GM18519 (cell line): ENCODE measurements at regions not wholly inside any gene's neighbourhood (a gene's known extent, or its start where the extent isn't known, plus 50 kb on each side); places are given as distances from the start of the nearest gene placed in this dataset.
"Not testable (repeated sequence)": the region's sequence is repeated elsewhere in the genome, so short reads cannot be mapped to it uniquely, and the experiment has no call there.

Experiments
- ATAC-seq: cut with Tn5 transposase; IDR thresholded peaks from one replicate; pipeline ENCODE4 v1.9.1; 2021; ENCODE audit warnings: mild to moderate bottlenecking, moderate library complexity; ENCODE audit not compliant: unreplicated experiment, low FRiP score

DNA sequence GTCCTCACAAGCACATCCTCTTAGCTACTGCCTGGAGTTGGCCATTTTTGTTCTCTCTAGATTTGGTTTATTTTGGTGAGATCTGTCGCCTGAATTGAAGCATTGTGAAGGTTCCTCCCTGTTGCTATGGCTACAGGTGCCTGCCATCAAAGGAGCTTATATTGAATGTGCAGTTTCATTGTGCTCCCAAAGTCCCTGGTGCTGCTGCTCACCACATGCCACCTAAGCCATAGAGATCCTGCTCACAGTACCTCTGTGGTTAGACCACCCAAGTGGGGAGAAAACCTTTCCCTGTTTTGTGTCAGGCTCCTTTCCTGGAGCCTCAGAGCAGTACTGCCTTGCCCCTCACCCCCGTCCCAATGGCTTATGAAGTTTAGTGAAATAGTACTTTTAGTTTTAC is 383.4 kb downstream of the TMEM38B start:
- ATAC-seq = no peak

DNA sequence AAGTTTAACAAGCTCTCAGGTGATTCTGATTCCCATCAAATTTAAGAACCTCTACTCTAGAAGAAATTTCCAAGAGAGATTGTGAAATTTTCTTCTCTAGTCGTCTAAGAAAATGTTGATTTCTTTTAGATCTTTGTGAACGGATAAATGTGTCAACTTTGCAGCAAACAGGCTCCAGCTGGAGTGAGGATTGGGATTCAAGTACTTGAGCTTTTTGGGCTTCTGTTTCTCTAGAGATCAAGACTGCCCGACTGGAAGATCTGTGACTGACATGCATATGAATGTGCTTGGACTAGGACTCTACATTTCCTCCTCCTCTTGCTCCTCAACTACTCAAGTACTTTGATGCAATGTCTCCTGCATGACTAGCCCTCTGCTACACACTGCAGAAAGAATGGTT is 388.3 kb downstream of the TMEM38B start:
- ATAC-seq = no peak

DNA sequence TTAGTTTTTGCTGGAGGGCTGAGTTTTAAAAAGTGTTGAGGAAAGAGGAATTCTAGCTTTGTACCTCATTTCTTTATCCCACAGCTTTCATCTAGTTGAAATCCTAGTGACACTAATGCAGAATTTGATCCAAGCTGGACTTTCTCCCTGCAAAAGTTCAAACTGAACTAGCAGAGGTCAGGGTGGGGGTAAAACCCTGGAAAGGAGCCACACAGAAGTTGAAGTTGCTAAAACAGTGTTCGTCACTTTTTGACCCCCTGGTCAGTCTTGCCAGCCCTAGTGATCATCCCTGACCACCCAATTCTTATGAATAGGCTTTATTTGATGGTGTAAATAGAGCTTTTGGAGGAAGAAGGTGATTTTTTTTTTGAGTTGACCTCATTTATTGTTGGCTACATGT is 390.4 kb downstream of the TMEM38B start:
- no peak for ATAC-seq

- no peak for ATAC-seq
These were observed 391.1 kb downstream of the TMEM38B start for GRCh38 chr9:106085479-106085878.

- ATAC-seq = no peak
These were observed 397.7 kb downstream of the TMEM38B start for GRCh38 chr9:106092083-106092482.

- ATAC-seq = no peak
These were observed 408.5 kb downstream of the TMEM38B start for GRCh38 chr9:106102821-106103220.

- no peak for ATAC-seq
These were observed 410.5 kb downstream of the TMEM38B start for GRCh38 chr9:106104887-106105286.

- no peak for ATAC-seq
These were observed 412.1 kb downstream of the TMEM38B start for GRCh38 chr9:106106396-106106795.

DNA sequence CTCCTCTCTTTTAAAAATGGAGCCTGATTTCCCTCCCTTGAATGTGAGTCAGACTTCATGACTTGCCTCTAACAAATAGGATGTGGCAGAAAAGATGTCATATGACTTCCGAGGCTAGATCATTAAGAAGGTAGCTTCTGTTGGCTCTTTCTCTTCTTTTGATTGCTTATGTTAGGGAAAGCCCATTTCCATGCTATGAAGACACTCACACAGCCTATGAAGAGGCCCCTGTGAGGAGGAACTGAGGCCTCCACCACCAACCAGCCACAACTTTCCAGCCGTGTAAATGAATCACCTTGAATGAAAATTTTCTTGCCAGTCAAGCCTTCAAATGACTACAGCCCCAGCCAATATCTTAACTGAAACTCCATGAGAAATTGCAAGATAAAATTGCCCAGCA is 413.4 kb downstream of the TMEM38B start:
- ATAC-seq = no peak

DNA sequence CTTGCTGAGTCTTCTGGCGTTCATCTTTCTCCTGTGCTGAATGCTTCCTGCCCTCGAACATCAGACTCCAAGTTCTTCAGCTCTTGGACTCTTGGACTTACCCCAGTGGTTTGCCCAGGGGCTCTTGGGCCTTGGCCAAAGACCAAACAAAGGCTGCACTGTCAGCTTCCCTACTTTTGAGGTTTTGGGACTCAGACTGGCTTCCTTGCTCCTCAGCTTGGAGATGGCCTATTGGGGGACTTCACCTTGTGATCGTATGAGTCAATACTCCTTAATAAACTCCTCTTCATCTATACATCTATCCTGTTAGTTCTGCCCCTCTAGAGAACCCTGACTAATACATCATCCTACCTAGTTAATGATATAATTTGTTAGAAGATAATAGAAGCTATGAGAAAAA is 415.4 kb downstream of the TMEM38B start:
- not testable (repeated sequence) for ATAC-seq

GRCh38 chr9:106110483-106110882 is 416.1 kb downstream of the TMEM38B start:
- no peak for ATAC-seq

DNA sequence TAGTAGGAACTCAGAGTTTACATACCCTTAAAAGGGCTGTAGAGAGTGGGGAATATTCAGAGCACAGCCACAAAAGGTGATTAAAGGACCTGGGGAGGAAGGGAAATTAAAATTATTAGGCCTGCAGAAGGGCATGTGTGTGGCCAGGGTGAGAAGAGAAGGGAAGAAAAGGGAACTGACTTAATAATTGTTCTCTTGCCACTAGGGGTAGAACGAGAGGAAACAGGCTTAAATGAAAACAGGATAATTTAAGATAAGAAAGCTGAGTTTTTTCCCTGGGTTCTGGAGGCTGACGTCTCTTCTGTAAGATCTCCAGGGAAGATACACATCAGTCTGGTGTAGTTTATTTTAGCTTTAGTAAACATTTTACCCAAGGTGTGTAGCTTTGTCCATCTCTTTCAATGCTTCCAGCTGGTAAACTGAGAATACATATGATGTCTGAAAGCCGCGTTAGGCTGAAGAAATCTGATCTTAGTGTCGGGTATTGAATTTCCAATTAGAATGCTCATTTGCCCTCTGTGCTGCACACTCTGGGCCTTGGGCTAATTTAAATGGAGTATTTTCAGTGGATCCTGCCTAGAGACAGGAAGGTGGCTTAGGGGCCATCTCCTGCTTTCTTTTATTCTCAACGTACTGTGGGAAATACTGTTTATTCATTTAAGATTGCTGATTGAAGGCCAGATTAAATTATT is 416.8 kb downstream of the TMEM38B start:
- no peak for ATAC-seq

DNA sequence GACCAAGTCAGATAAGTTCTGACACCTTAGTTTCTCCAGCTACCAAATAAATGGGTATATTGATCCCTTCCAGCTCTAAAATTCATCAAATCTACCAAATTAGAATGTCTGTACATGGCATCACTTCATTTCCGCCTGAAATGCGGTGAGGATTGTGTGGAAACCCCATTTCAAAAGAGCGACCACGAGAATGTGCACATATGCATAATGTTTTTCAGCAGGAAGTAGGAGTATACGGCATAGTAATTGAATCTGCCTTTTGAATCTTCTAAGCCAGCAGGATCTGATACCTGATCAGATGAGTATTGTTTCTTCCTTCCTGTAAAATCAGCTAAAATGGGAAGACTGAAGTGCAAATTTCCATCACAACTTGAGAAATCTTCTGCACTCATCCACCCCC is 418.6 kb downstream of the TMEM38B start:
- ATAC-seq = no peak

DNA sequence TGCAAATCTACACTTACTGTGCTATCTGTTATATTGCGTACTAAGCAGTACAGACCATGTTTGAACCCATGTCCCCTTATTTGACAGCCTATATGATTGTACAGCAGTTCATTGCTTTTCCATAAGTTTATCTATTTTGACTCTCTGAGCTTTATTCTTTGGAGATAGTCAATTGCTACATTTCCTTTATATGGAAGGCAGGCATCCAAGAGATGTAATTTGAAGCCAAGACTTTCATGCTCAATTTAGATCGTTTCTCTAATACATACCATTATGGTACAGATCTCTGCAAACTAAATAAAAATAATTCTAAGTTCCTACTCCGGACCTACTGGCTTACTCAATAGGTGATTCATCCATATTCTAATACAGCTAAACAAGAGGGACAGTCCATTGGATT is 424.8 kb downstream of the TMEM38B start:
- ATAC-seq = no peak

GRCh38 chr9:106120071-106120470 is 425.7 kb downstream of the TMEM38B start:
- ATAC-seq = no peak

DNA sequence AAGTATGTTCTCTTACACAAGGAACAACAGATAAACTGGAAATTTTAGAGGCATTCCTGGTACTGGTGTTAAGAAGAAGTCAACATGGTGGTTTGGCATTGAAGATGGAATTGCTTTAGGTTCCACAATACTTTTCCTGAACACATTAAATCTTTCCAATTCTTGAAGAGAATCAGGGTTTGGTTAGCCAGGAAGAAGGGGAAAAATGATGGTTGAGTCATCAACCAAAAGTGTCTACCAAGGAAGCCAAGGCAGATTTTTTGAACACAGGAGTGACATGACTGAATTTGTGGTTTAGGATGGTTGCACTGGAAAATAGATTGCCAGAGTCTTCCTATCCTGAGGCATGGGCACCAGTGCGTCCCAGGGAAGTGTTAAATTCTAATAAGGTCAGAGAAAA is 433.4 kb downstream of the TMEM38B start:
- no peak for ATAC-seq

DNA sequence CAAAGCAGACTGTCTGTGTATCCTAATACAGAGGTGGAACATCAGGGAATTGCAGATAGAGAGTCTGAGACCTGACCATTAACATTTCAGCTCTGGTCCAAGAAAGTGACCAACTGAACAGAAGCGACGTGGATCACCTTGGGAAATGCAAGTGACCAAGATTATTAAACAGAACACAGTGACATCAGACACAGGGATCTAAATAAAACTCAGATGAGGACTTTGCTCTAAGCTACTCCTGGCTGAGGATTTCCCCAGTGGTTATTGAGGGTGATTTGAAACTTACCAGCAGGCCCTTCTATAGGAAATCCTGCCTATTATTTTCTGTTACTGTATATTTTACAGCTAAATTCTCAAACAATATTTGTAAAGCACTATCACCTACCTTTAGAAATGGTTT is 436.0 kb downstream of the TMEM38B start:
- no peak for ATAC-seq

DNA sequence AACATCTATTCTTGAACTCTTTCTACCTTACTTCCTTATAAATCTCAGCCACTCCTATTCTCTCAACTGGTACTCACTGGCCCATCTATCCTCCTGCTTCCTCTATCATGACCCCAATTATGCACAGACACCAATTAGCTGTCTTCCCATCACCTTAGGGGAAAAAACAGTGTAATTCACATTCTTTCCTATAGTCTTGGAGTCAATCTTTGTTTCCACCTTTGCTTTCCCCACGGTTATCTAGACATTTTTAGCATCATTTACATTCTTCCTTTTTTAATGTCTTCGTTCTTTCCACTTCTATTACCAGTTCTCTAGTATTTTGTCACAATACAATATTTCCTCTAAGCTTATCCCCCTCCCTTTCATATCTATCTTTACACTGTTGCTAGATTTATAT is 449.4 kb downstream of the TMEM38B start:
- ATAC-seq = no peak

DNA sequence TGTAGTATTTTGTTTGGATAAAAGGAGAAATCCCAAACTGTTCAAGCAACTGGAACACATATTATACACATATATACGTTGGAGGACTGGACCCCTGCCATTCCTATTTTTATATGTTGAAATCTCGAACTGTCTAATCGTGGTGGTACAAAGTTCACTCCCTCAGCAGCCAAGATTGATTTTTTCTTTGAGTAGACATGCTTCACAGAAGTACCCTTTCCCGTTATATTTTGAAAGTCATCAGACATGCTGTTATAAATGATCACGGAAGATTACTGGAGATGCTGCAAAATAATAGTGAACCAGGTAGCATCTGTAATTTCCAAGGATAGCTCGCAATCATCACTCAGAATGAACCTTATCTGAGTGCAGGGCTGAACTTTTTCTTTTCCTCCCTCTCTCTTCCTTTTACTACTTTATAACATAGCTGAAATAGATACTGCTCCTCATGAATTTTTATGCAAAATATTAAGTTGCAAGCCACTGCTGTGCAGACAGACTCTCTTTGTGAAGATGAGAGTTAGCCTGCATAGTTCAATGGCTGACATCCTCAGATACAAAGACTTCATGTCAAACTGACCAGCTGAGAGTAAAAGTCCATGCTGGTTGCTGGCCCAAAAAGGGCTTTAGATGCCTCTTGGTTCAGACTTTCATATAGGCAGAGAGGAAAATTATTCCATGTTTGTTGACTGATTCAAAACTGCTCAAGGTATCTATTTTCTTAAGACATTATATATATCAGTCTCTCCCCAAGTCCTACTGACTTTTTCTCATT is 451.9 kb downstream of the TMEM38B start:
- no peak for ATAC-seq

GRCh38 chr9:106146886-106147285 is 452.5 kb downstream of the TMEM38B start:
- ATAC-seq = no peak

DNA sequence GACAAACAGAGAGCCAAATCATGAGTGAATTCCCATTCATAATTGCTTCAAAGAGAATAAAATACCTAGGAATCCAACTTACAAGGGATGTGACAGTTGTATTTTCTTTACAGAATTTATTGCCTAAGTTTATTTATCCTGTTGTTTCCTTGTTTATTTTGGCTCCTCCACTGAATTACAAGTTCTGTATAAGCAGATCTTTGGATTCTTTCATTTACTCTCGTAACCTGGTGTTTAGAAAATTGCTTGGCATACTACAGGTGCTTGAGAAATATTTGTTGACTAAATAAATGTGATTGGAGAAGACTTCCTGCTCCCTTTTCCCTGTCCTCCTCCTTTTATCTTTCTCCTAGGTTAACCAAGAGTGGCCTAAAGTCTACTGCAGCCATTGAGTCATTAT is 455.6 kb downstream of the TMEM38B start:
- ATAC-seq = no peak

DNA sequence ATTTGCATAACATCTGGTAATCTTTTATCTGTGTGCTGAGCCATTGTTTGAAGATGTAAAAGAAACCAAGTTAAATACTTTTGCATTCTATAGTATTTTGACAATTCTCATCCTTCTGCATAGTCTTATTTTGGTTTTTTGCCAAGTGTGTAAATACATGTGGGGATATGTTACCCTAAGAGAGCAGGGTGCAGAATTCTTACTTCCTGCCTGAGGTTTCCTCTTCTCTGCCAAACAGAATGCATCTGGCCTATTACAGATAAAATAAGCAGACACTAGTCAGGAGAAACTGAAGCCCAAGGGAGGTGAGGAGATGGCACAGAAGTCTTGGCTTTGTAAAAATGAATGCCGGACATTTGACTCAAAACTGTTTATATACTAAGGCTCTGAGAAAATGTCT is 462.1 kb downstream of the TMEM38B start:
- ATAC-seq = no peak
